SH-SY5Y (cell line): ENCODE measurements at regions not wholly inside any gene's neighbourhood (a gene's known extent, or its start where the extent isn't known, plus 50 kb on each side); places are given as distances from the start of the nearest gene placed in this dataset.

ENCODE experiments used
- GATA2 ChIP-seq: IDR thresholded peaks from 2 replicates; pipeline ENCODE4 v1.6.1; 2011; ENCODE audit warnings: mild to moderate bottlenecking, low read depth, low read length
- GATA3 ChIP-seq: IDR thresholded peaks from 2 replicates; pipeline ENCODE4 v1.6.1; 2011; ENCODE audit warnings: low read depth, mild to moderate bottlenecking, low read length, moderate library complexity

DNA sequence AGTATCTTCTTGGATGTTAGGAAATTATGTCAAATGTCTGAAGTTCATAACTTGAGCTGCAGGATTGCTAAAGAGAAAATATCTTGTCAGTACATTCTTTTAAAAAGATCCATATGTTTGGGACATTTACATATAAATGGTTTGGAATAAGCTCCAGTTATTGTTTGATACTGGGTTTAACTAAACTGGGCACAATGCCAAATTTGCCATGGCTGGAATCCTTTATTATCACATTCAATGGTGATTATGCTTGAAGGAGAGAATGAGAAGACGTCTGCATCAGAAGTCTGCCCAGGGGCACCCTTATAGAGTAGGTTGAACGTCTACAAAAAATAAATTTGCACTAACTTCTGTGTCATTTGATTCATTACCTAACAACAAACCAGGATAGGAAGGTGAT is 652.5 kb downstream of the AMY1C start:
- TF ChIP-seq GATA3 (no peak), GATA2 (no peak)
